Chondrocyte (in vitro differentiated cells): ENCODE measurements at regions not wholly inside any gene's neighbourhood (a gene's known extent, or its start where the extent isn't known, plus 50 kb on each side); places are given as distances from the start of the nearest gene placed in this dataset.

Experiments
- DNase-seq: peaks from one replicate; pipeline ENCODE4 v3.0.0; 2021; ENCODE audit warnings: mixed read lengths, low spot score
- H3K27ac Mint-ChIP-seq: one replicate; pipeline ENCODE4 v1.8.0; 2021; ENCODE audit warnings: mild to moderate bottlenecking, moderate library complexity, mixed read lengths; ENCODE audit not compliant: unreplicated experiment
- H3K27me3 Mint-ChIP-seq: 2 replicates; pipeline ENCODE4 v1.8.0; 2021; ENCODE audit warnings: low read depth, mixed read lengths
- H3K36me3 Mint-ChIP-seq: 2 replicates; pipeline ENCODE4 v1.8.0; 2021; ENCODE audit warnings: low read depth, mixed read lengths
- H3K4me1 Mint-ChIP-seq: 2 replicates; pipeline ENCODE4 v1.8.0; 2021; ENCODE audit warnings: low read depth, mild to moderate bottlenecking, mixed read lengths
- H3K4me3 Mint-ChIP-seq: one replicate; pipeline ENCODE4 v1.8.0; 2021; ENCODE audit warnings: mild to moderate bottlenecking, moderate library complexity, mixed read lengths; ENCODE audit not compliant: unreplicated experiment
- H3K9me3 Mint-ChIP-seq: 2 replicates; pipeline ENCODE4 v1.8.0; 2021; ENCODE audit warnings: low read depth, mixed read lengths
- TF ChIP-seq, protein P1 (sequence below): fragments of 200-600 bp; sonication (generic); IDR thresholded peaks from 2 replicates; pipeline ENCODE4 v1.5.0; 2021; ENCODE audit warnings: antibody characterized with exemption, mild to moderate bottlenecking, moderate library complexity

DNA sequence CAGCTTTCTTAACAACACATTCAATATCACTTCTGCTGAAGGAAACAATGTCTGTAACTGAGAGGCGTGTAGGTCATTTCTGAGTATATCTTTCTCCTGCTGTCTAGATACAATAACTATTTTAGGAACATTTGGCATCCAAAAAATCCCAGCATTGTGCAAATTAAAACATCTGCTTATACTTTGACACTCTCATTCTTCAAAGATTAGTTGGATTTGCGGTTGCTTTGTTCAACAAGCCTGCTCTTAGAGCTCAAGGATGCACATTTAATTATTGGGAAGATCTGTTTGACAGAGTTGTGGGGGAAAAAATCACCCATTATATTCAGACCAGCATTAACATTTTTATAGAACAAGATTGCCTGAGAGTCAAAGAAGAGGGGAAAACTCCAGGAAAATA is 449.5 kb upstream of the HNRNPA3 start:
- Mint-ChIP-seq H3K27me3 (peaks cover 26% of the 10 kb centered on the region), H3K36me3 (no peaks in the 10 kb centered on the region), H3K4me3 (no peak overlapping the region), H3K9me3 (no peaks in the 10 kb centered on the region), H3K27ac (no peak overlapping the region), H3K4me1 (no peaks in the 10 kb centered on the region)
- TF ChIP-seq, protein P1, sequence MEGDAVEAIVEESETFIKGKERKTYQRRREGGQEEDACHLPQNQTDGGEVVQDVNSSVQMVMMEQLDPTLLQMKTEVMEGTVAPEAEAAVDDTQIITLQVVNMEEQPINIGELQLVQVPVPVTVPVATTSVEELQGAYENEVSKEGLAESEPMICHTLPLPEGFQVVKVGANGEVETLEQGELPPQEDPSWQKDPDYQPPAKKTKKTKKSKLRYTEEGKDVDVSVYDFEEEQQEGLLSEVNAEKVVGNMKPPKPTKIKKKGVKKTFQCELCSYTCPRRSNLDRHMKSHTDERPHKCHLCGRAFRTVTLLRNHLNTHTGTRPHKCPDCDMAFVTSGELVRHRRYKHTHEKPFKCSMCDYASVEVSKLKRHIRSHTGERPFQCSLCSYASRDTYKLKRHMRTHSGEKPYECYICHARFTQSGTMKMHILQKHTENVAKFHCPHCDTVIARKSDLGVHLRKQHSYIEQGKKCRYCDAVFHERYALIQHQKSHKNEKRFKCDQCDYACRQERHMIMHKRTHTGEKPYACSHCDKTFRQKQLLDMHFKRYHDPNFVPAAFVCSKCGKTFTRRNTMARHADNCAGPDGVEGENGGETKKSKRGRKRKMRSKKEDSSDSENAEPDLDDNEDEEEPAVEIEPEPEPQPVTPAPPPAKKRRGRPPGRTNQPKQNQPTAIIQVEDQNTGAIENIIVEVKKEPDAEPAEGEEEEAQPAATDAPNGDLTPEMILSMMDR, result no peak
- no peak for DNase-seq

DNA sequence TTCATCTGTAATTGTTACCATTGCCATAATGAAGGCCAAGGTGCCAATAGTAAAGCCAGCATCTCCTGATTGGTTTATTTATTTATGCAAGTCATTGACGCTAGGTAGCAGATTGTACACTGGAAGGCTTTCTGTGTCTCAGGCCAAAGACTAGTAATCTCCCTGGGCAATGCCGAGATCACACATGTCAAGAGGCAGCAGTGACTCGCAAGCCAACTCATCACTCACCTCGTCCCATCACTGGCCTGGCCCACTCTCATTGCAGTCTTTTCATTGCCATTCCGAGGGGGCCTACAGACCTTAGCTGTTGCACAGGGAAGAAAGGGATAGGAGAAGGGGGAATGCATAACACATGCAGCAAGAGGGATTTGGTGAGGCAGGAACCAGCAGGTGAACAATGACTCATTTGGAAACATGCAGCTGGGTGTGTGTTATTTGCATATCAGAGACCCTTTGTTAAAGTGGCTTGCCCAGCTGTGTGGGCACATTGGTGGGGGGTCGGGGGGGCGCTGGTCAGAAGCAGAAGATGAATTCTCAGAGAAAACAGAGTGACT is 448.7 kb upstream of the HNRNPA3 start:
- Mint-ChIP-seq H3K4me1 (no peaks in the 10 kb centered on the region), H3K27me3 (peaks cover 26% of the 10 kb centered on the region)
- TF ChIP-seq, protein P1, result no peak

DNA sequence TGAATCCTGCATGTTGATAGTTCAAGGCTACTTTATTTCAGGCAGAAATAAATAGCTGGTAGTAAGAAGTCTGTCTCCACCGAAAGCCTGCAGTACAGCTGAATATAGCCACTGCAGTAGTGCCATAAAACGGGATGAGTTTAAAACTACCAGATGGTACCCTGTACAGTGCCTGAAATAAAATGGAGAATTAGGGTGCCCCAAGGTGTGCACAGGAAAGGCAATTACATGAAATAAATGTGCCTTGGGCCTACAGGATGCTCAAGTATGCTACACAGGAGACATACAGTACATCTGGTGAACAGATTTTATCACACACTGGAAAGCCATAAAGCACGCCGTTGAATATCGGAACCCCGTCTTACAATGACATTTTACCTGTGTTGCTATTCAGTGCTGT is 447.7 kb upstream of the HNRNPA3 start:
- H3K36me3 Mint-ChIP-seq, result no peaks in the 10 kb centered on the region
- H3K9me3 Mint-ChIP-seq, result no peaks in the 10 kb centered on the region
- H3K4me1 Mint-ChIP-seq, result no peaks in the 10 kb centered on the region
- H3K27ac Mint-ChIP-seq, result no peak overlapping the region
- DNase-seq, result no peak
- H3K4me3 Mint-ChIP-seq, result no peak overlapping the region
- TF ChIP-seq, protein P1, result no peak
- peaks cover 25% of the 10 kb centered on the region for H3K27me3 Mint-ChIP-seq

More for the DNA sequence above, 448.7 kb upstream of the HNRNPA3 start:
- H3K4me3 Mint-ChIP-seq, result no peak overlapping the region
- no peaks in the 10 kb centered on the region for H3K9me3 Mint-ChIP-seq
- DNase-seq, result no peak
- H3K36me3 Mint-ChIP-seq, result no peaks in the 10 kb centered on the region
- no peak overlapping the region for H3K27ac Mint-ChIP-seq

DNA sequence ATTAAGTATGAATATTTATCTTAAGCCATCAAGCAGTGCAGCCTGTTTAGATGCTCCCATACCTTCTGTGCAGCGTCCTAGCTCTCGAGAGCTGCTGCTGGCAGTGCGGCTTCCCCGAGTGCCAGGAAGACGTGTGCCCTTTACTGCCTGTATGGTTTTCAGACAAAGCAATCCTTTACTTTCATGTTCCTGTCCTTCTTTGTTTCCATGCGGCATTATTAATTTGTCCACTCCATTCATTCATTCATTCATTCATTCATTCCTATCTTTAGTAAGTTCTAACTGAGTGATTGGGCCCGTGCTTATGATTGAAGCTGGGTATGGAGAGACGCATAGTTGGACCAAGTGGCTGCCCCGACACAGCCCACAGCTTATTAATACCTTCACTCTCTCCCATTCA is 446.6 kb upstream of the HNRNPA3 start:
- peaks cover 22% of the 10 kb centered on the region for H3K27me3 Mint-ChIP-seq
- no peaks in the 10 kb centered on the region for H3K9me3 Mint-ChIP-seq
- no peak for DNase-seq
- no peaks in the 10 kb centered on the region for H3K4me1 Mint-ChIP-seq
- no peaks in the 10 kb centered on the region for H3K36me3 Mint-ChIP-seq
- no peak overlapping the region for H3K4me3 Mint-ChIP-seq
- TF ChIP-seq, protein P1, result no peak
- no peak overlapping the region for H3K27ac Mint-ChIP-seq

- Mint-ChIP-seq H3K27ac (no peak overlapping the region), H3K27me3 (peaks cover 10% of the 10 kb centered on the region), H3K9me3 (peaks cover 9% of the 10 kb centered on the region), H3K36me3 (no peaks in the 10 kb centered on the region), H3K4me1 (no peaks in the 10 kb centered on the region), H3K4me3 (no peak overlapping the region)
- DNase-seq, result no peak
- TF ChIP-seq, protein P1, result no peak
Measured at GRCh38 chr2:176768185-176768584, 444.4 kb upstream of the HNRNPA3 start.
